SK-N-MC (cell line): ENCODE measurements at regions not wholly inside any gene's neighbourhood (a gene's known extent, or its start where the extent isn't known, plus 50 kb on each side); places are given as distances from the start of the nearest gene placed in this dataset.
"Not testable (repeated sequence)": the region's sequence is repeated elsewhere in the genome, so short reads cannot be mapped to it uniquely, and the experiment has no call there.

ENCODE experiments used
- DNase-seq: peaks from one replicate; pipeline ENCODE4 v3.0.0-alpha.2; 2011; ENCODE audit warnings: low read depth, low spot score
- H3K27ac ChIP-seq: fragments of 200-600 bp; sonication (generic); 2 replicates; pipeline ENCODE4 v1.5.1; 2016; ENCODE audit warnings: mixed run types
- H3K36me3 ChIP-seq: fragments of 200-600 bp; sonication (generic); 2 replicates; pipeline ENCODE4 v1.6.1; 2017; ENCODE audit warnings: antibody characterized with exemption, low read length, mixed read lengths; ENCODE audit not compliant: insufficient read depth
- H3K4me3 ChIP-seq: fragments of 200-600 bp; sonication (generic); 2 replicates; pipeline ENCODE4 v1.5.1; 2016
- H3K9ac ChIP-seq: fragments of 200-600 bp; sonication (generic); 2 replicates; pipeline ENCODE4 v1.8.0; 2017; ENCODE audit warnings: mixed run types, mixed read lengths; ENCODE audit not compliant: insufficient read length
- H3K9me3 ChIP-seq: fragments of 200-600 bp; sonication (generic); 2 replicates; pipeline ENCODE4 v1.6.1; 2017; ENCODE audit warnings: low read depth, mild to moderate bottlenecking, antibody characterized with exemption, low read length, moderate library complexity, mixed read lengths
- EZH2 ChIP-seq: fragments of 200-600 bp; sonication (generic); IDR thresholded peaks from one replicate; pipeline ENCODE4 v1.6.1; 2017; ENCODE audit warnings: antibody characterized with exemption
- FOXP2 ChIP-seq: optimal IDR thresholded peaks from 2 replicates; pipeline ENCODE3; 2011; ENCODE audit warnings: mild to moderate bottlenecking, moderate library complexity; ENCODE audit not compliant: insufficient read depth; ENCODE audit errors: extremely low read length, control extremely low read depth
- POLR2AphosphoS5 ChIP-seq: IDR thresholded peaks from 2 replicates; pipeline ENCODE4 v1.6.1; 2012; ENCODE audit warnings: mild to moderate bottlenecking, low read depth, low read length, borderline replicate concordance

DNA sequence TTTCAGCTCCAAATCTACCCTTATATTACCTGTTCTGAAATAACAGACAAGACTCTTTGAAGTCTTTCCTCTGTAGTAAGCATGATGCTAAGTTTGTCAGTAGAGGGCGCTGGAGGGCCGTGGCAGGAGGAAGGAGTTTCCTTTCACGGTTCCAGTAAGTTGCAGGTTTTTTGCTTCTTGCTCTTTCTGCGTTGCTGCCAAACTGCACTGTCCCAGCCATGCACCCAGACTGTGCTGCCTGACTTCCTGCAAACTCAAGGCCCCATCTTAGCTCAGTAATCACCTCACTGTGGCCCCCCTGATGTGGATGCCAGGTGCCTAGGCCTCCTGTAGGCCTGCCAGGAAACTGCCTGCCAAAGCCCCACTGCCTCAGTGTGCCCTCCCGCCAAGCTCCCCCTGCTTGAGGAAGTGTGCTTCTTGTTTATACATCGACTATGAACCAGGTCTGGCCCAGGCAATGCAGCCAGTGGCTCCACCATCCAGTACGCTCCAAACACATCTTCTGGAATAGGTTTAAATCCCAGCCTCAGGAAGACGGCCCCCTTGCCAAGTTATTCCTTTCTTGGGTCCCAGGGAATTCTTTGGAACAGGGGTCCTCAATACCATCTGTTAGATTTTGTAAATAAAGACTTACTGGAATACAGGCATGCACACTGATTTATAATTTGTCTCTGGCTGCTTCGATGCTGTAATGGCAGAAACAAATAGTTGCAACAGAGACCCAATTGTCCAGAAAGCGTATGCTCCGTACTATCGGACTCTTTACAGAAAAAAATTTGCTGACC lies 193.7 kb upstream of the LRIG3 start:
- no peaks in the 10 kb centered on the region for H3K36me3 ChIP-seq
- peak; percentile 75 for DNase-seq
- no peak overlapping the region for H3K4me3 ChIP-seq
- TF ChIP-seq EZH2: no peak
- TF ChIP-seq POLR2AphosphoS5: no peak
- no peak for TF ChIP-seq FOXP2
- no peaks in the 10 kb centered on the region for H3K9me3 ChIP-seq
- H3K27ac ChIP-seq: no peak overlapping the region
- no peak overlapping the region for H3K9ac ChIP-seq

DNA sequence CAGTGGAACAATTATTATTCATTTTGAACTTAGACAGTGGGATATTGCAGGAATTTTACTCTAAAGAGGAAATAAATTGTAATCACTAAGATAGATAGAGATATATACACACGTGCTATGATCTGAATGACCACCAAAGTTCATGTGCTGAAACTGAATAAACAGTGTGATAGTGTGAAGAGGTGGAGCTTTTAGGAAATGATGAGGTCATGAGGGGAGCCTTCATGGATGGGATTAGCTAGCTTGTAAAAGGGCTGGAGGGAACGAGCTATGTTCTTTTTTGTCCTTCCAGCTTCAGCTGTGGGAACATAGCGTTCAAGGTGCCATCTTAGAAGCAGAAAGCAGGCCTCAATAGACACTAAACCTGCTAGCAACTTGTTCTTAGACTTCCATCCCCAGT lies 191.5 kb upstream of the LRIG3 start:
- DNase-seq: no peak
- H3K9me3 ChIP-seq: no peaks in the 10 kb centered on the region
- TF ChIP-seq POLR2AphosphoS5 (no peak), EZH2 (no peak), FOXP2 (no peak)
- H3K4me3 ChIP-seq: no peak overlapping the region
- H3K9ac ChIP-seq: no peak overlapping the region
- H3K36me3 ChIP-seq: no peaks in the 10 kb centered on the region
- H3K27ac ChIP-seq: no peak overlapping the region

DNA sequence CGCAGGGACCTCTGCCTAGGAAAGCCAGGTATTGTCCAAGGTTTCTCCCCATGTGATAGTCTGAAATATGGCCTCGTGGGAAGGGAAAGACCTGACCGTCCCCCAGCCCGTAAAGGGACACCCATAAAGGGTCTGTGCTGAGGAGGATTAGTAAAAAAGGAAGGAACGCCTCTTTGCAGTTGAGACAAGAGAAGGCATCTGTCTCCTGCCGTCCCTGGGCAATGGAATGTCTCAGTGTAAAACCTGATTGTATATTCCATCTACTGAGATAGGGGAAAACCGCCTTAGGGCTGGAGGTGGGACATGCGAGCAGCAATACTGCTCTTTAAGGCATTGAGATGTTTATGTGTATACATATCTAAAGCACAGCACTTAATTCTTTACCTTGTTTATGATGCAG lies 188.2 kb upstream of the LRIG3 start:
- H3K36me3 ChIP-seq, H3K27ac ChIP-seq, H3K9me3 ChIP-seq: not testable (repeated sequence)

DNA sequence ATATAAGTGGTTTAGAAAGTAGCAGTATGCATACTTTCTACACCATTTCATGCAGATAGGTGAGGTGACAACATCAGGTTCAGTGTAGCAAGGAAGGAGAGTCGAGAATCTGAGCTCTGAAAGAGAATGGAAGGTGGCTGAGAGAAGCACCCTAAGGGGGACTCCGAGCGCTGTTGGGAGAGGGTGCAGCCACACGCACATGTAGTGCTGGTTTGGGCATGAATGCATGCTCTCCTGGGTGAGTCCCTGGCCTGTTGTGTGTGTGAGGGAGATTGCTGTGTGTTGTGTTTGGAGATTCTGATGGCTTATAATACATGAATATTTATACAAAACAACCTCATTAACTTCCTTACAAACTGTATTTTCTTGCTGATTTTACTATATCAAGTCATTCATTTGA lies 180.3 kb upstream of the LRIG3 start:
- Histone ChIP-seq H3K9me3 (no peaks in the 10 kb centered on the region), H3K36me3 (no peaks in the 10 kb centered on the region), H3K27ac (no peak overlapping the region), H3K9ac (no peak overlapping the region), H3K4me3 (no peak overlapping the region)
- no peak for DNase-seq
- TF ChIP-seq FOXP2 (no peak), POLR2AphosphoS5 (no peak), EZH2 (no peak)

More for the DNA sequence above, 188.2 kb upstream of the LRIG3 start:
- not testable (repeated sequence) for H3K9ac ChIP-seq, DNase-seq, H3K4me3 ChIP-seq

DNA sequence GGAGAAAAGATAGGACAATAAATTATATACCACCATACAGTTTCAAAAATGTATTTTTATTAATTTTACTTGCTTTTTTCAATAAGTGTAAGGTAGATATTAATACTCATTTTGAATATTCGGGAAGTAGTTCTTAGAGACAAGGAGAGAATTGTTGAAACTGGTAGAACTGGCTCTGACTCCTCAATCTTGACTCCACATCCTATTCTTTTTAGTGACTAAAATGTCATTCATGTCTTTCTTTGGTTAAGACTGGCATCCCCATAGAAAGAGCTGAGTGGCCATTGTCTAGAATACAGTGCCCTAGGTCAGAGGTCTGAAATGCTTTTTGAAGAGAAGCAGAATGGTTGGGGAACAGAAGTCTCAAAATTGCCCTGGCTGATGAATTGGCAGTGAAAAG lies 177.6 kb upstream of the LRIG3 start:
- no peak for DNase-seq
- H3K9ac ChIP-seq: no peak overlapping the region
- H3K9me3 ChIP-seq: no peaks in the 10 kb centered on the region

DNA sequence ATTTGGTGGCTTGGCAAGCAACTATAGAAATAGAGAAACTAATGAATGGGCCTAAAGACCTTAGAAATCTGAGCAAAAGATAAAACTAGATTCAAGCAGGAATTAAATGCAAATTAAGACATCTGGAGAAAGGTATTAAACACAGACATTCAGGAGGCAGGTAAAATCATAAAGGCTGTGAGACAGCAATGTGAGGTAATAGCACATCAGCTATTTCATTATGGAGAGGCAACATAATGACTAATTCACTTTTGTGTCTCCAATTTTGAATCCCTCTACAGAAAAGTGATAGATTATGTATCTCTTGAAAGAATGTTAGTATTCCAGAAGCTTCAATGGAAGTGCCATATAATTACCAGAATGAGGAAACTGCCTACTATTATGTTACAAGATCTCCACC lies 175.9 kb upstream of the LRIG3 start:
- Histone ChIP-seq H3K36me3 (no peaks in the 10 kb centered on the region), H3K9me3 (no peaks in the 10 kb centered on the region), H3K9ac (no peak overlapping the region), H3K4me3 (no peak overlapping the region), H3K27ac (no peak overlapping the region)
- DNase-seq: no peak
- TF ChIP-seq FOXP2 (no peak), POLR2AphosphoS5 (no peak), EZH2 (no peak)

More for the DNA sequence above, 177.6 kb upstream of the LRIG3 start:
- Histone ChIP-seq H3K36me3 (no peaks in the 10 kb centered on the region), H3K27ac (no peak overlapping the region), H3K4me3 (no peak overlapping the region)
- TF ChIP-seq POLR2AphosphoS5 (no peak), FOXP2 (no peak), EZH2 (no peak)

GRCh38 chr12:59093073-59093772 lies 172.9 kb upstream of the LRIG3 start:
- no peak overlapping the region for H3K4me3 ChIP-seq
- no peak overlapping the region for H3K27ac ChIP-seq
- TF ChIP-seq EZH2: no peak
- no peak for TF ChIP-seq FOXP2
- no peak for TF ChIP-seq POLR2AphosphoS5
- H3K9me3 ChIP-seq: no peaks in the 10 kb centered on the region
- no peaks in the 10 kb centered on the region for H3K36me3 ChIP-seq
- H3K9ac ChIP-seq: no peak overlapping the region
- no peak for DNase-seq

DNA sequence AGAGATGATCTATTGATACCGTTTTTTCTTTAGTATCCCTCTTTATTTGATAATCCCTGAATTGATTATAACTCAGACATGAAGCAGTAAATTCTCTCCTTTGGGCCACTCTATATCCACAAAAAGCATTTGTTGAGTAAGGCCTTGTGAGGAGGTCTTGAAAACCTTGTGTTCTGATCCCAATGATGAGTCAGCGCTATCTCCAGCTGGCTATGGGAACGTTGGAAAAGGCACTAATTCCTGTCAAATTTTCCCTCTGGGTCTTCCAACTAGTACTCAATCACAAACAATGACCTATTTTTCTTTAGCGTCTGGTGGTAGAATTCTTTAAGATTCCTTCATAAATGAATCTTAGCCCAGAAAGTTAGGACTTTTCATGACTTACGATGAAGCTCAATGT lies 168.4 kb upstream of the LRIG3 start:
- Histone ChIP-seq H3K9ac (no peak overlapping the region), H3K27ac (no peak overlapping the region), H3K36me3 (no peaks in the 10 kb centered on the region), H3K4me3 (no peak overlapping the region), H3K9me3 (no peaks in the 10 kb centered on the region)
- no peak for DNase-seq
- TF ChIP-seq POLR2AphosphoS5: no peak
- no peak for TF ChIP-seq EZH2
- no peak for TF ChIP-seq FOXP2
